GM23338 (cell line): ENCODE measurements at regions not wholly inside any gene's neighbourhood (a gene's known extent, or its start where the extent isn't known, plus 50 kb on each side); places are given as distances from the start of the nearest gene placed in this dataset.

Experiments used
- CREB1 ChIP-seq: fragments of 250-450 bp; sonication (Bioruptor Pico); IDR thresholded peaks from 2 replicates; pipeline ENCODE4 v1.5.0; 2020; ENCODE audit warnings: low read depth, mild to moderate bottlenecking, moderate library complexity
- CTCF ChIP-seq, 2 experiments: fragments of 200-600 bp in 1 of 2; sonication (generic) in 1 of 2; conservative IDR thresholded peaks; 2 replicates each; pipeline versions ENCODE4 v1.5.1 to v1.6.1; 2016 to 2017; ENCODE audit warnings: antibody characterized with exemption in 2 of 2, low read depth in 2 of 2, mild to moderate bottlenecking in 2 of 2, moderate library complexity in 1 of 2
- EZH2 ChIP-seq: fragments of 200-600 bp; sonication (generic); IDR thresholded peaks from one replicate; pipeline ENCODE4 v1.8.0; 2017; ENCODE audit warnings: antibody characterized with exemption, mild to moderate bottlenecking, low read depth; ENCODE audit not compliant: unreplicated experiment
- EZH2phosphoT487 ChIP-seq: fragments of 200-600 bp; sonication (generic); IDR thresholded peaks from one replicate; pipeline ENCODE4 v1.8.1; 2018; ENCODE audit warnings: antibody characterized with exemption; ENCODE audit not compliant: unreplicated experiment
- JUNB ChIP-seq: IDR thresholded peaks from one replicate; pipeline ENCODE4 v1.6.1; 2016; ENCODE audit warnings: antibody characterized with exemption; ENCODE audit not compliant: unreplicated experiment
- POLR2AphosphoS5 ChIP-seq: IDR thresholded peaks from 2 replicates; pipeline ENCODE4 v1.6.1; 2016; ENCODE audit warnings: antibody characterized with exemption, low read depth
- REST ChIP-seq: IDR thresholded peaks from one replicate; pipeline ENCODE4 v1.6.1; 2018; ENCODE audit warnings: antibody characterized with exemption; ENCODE audit not compliant: unreplicated experiment
- STAT1 ChIP-seq: IDR thresholded peaks from one replicate; pipeline ENCODE4 v1.6.1; 2016; ENCODE audit warnings: antibody characterized with exemption; ENCODE audit not compliant: unreplicated experiment
- ZNF331 ChIP-seq: fragments of 250-450 bp; sonication (Bioruptor Pico); IDR thresholded peaks from 2 replicates; pipeline ENCODE4 v1.5.0; 2020; ENCODE audit warnings: low read depth, mild to moderate bottlenecking, moderate library complexity

GRCh38 chr13:97160421-97160820 is 61.7 kb upstream of the MBNL2 start:
- TF ChIP-seq CTCF (conservative IDR thresholded peaks at IDR 0.05; ENCODE audit: low read depth in 2 of 2) = no peak
- TF ChIP-seq EZH2 = no peak
- TF ChIP-seq EZH2phosphoT487 = no peak
- TF ChIP-seq ZNF331 = no peak
- no peak for TF ChIP-seq STAT1
- no peak for TF ChIP-seq POLR2AphosphoS5
- no peak for TF ChIP-seq CREB1 (CRISPR knock-in tag)
- TF ChIP-seq REST = no peak
- no peak for TF ChIP-seq JUNB
